DMS114 treated with DMSO at 0.1 percent for 48 hours (cell line): ENCODE measurements at regions not wholly inside any gene's neighbourhood (a gene's known extent, or its start where the extent isn't known, plus 50 kb on each side); places are given as distances from the start of the nearest gene placed in this dataset.

Experiments
- DNase-seq: peaks from one replicate; lab custom pipeline; 2025; ENCODE audit not compliant: unreplicated experiment; lab: John Stamatoyannopoulos, UW

DNA sequence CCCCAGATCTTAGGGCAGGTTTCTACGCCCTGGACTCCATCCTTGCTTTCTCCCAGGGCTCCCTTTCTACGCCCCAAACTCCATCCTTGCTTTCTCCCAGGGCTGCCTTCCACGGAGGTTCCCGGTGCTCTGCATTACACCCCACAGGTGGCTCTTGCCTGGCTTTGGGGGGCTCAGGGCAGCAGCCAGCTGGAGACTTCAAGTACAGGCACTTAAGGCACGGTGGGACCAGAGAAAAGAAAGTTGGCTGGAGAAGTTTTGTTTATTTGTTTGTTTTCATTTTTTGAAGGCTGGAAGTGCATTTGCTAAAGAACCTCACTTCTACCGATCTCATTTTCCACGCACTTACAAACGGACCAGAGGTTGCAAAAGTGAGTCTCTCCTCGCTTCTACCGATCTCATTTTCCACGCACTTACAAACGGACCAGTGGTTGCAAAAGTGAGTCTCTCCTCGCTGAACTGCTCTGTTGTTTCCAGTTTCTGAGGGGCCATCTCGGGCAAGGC lies 103.8 kb upstream of the MED13L start:
- DNase-seq: no peak

DNA sequence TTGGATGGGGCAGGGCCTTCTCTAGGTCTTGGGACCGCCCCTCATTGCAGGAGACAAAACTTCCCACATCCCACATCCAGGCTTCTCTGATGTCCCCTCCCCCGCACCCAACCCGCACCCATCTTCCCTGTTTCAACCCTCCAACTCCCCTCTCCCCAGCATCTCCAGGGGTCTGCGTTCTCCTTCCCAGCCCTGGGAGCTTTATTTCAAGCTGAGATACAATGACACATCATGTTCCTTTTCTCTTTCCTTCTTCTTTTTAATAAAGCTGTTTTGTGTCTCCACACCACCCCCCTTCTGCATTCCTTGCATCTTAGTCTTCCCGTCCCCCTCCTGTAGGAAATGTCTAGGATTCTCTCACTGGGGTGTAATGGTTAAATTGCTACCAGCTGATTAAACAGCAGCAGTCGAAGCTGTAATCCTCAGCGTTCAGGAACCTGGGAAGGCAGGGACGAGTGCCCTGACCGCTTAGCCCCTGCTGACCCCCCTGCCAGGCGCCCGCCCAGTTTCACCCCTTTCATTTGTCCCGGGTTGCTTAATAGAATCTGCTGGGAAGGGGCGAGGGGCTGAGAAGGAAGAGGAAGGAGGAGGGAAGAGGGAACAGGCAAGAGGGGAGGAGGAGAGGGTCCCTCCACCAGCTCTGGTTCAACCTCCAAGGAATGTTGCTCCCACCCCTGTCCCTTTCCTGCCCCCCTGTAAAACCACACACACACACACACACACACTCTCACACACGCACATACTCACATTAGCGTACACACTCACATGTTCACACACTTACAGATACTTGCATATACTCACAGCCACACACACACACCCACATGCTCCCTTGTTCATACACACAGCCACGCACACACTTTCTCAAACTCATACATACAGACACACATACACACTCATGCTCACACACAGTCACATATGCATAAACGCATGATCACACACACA lies 104.5 kb upstream of the MED13L start:
- no peak for DNase-seq

DNA sequence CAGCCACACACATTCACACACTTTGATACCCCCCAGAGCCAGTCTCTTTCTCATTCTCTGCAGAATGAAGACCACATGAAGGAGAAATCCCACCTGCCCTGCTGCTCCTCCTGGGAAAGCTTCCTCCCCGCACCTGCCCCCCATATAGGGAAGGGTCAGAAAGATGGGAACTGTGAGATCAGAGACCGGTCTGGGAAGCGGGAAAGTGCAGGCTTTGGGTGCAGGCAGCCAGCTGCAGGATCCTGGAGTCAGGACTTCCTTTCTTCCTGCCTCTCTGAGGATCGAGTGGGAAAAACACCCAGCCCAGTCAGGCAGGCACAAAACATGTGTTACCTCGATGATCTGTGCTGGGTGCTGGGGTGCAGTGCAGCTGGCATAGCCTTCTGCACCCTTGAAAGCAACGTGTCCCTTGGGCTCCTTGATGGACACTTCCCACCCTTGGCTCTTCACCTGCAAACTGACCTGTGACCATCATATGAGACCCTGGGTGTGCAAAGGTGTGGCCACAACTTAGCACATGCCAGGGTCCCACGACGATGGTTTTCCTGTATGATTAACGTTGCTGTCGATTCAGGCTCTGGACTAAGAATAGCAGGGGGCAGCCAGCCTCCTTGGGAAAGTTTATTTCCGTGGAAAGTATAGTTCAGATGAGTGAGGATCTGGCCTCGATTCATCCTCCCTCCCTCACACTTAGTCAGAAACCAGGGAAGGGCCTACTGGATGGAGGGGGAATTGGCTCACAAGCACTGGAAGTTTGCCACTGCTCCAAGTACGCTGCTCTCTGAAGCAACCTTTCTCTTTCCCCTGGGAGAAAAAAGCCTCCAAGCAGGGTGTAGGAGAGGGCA lies 105.4 kb upstream of the MED13L start:
- no peak for DNase-seq

DNA sequence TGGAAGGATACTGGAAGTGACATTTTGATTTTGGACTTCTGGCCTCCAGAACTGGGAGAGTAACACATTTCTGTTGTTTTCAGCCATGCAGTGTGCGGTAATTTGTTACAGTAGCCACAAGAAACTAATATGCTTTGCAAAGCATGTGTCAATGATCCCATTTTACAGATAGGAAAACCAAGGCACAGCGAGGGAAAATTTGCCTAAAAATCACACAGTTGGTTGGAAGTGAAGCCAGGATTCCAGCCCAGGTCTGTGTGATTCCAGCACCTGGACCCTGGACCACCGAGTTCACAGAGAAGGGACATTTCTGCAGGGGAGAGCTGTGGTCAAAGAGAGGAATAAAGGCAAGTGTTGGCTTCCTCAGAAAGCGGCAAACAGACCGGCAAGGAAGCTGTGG lies 106.7 kb upstream of the MED13L start:
- DNase-seq: no peak

DNA sequence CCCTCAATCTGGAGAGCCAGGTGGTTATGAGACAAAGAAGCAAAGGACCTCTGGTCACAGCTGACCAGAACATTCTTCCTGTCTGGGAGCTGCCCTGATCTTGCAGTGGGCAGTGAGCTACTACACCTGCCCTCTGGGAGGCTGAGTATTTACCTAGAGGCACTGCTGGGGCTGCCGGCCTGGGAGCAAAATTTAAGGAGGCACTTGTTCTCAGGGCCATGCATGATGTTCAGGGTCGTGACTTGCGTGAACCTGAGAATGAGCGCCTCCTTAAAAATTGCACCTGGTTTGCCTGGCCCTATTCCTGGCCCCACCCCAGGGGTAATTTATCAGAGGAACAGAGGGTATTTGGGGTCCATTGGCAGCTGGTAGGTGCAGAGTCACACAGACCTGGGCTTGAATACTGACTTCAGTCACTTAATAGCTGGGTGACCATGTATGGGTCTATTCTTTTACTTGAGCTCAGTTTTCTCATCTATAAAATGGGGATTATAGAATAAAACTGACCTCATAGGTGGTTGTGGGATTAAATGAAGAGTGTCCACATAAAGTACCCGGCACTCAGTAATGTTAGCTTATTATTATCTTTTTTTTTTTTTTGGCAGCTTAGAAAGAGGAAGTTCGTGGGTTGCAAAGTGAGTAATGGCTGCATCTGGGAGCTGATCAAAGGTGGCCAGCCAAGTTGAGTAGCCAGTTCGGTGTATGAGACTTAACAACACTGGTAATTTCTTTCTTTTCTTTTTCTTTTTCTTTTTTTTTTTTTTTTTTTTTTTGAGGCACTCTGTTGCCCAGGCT lies 107.4 kb upstream of the MED13L start:
- DNase-seq: no peak

DNA sequence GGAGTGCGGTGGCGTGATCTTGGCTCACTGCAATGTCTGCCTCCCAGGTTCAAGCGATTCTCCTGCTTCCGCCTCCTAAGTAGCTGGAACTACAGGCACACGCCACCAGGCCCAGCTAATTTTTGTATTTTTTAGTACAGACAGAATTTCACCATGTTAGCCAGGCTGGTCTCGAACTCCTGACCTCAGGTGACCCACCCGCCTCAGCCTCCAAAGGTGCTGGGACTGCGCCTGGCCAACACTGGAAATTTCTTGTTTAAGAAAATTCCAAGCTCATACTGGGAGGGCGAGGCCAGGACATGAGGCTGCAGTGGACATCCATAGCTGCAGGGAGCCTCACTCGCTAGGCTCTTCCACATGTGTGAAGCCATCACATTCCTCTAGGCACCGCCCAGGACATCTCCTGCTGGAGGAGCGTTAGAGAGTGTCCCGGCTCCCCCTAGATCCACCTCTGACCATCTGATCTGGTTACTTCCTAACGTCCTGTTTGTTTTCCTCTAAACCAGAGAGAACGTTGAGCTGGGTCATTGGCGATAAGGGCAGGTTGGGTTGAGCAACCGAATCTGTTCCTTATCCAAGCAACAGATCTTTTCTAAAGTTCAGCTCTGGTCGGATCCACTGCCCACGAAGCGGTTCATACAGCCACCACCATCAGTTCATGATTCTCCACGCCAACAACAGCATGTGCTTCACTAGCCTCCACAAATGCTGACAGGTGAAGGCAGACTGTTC lies 108.2 kb upstream of the MED13L start:
- no peak for DNase-seq

DNA sequence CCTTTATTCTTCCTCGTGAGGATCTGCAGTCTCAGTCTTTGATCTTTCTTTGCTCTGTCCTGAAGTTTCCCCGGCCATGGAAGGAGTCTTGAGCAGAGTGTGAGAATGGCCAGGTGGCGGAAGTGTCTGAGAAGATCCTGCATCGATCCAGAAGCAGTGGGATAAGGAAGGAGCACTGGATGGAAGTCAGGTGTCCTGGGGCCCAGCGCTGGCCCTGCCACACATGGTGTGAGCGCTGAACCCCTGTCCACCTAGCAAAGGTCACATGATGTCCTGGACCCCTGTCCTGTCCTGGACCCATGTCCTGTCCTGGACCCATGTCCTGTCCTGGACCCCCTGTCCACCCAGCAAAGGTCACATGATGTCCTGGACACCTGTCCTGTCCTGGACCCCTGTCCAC lies 111.8 kb upstream of the MED13L start:
- no peak for DNase-seq

DNA sequence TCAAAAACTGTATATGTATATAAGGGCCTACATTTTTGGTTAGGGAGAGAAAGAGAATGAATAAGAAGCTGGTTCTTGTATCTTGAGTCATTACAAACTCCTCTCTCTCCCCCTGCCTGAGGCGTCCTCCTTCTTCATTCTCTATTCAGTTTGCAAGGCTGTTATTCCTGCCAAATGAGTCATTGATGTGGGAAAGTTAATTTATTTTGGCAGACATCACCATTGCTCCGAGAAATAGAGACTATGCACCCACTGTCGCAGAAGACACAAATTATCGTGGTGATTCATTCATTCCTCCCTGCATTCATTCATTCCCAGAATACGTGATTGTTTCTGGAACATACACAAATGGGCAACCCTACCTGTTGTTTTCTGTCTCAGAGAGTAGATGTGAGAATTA lies 112.5 kb upstream of the MED13L start:
- DNase-seq: no peak

DNA sequence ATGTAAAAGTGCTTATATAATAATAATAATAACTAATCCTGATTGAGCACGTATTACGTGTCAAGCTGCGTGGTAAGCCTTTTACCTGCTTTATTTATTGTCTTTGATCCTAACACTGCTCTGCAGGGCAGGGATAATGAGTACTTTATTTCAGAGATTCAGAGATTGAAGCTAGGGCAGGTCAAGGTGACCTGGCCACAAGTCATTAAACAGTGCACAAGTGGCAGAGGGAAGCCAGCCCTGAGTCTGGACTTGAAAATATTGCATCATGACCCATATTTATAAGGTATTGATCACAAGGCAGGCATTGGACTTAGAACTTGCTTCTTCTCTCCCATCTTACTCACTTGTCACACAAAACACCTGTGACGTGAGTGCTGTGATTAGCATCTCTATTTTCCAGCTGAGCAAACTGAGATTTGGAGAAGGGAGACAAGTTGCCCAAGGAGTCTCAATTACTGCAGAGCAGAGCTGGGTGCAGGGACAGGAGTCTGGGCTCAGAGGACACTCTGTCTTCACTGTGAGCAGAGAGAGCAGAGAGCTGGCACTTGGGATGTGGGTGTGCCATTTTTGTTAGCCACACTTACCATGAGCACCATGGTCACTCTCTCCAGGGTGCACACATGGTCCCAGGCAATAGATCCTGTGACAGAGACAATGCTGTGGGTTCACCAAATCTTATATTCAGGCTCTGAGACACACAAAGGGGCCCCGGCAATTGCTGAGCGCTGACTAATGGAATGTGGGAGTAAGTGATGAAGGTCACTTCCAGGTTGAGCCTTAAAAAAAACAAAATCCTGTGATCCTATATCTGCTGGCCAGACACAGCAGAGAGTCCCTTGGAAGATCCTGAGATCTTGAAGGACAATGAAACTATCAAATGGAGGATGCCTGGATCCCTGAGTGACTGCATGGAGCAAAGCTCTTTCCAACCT lies 113.2 kb upstream of the MED13L start:
- no peak for DNase-seq

DNA sequence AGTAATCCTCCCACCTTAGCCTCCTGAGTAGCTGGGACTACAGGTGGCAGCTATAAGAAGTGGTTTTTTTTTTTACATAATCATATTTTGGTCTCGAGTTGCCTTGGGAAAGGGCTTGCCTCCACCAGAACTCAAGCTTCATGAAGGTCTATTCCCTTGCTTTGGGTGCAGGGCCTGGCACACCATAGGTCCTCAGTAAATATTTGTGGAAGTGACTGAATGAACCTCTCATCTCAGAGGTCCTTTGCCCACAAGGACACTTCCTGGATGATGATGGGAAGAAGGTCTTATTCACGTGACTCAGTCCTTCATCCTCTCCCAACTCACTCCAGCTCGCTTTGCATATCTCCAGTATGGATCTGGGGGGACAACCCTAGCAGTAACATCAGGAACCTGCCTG lies 114.0 kb upstream of the MED13L start:
- DNase-seq: no peak

DNA sequence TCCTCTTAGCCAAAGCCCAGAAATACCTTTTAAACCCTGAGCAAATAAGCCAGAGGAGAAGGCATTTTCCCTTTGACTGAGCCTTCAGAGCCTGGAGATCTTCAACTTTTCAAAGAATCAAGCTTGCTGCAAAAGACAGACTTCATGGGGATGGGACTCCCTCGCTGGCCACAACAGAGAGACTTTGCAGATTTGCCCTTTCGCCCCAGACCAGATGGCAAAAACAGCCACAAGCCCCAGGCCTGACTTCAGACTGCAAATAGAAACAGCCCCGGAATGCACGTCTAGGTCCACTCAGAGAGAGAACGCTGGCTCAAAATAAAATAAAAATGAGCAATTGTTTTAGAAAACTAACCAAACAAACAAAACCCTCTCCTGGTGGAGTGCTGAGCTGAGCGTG lies 114.6 kb upstream of the MED13L start:
- no peak for DNase-seq

DNA sequence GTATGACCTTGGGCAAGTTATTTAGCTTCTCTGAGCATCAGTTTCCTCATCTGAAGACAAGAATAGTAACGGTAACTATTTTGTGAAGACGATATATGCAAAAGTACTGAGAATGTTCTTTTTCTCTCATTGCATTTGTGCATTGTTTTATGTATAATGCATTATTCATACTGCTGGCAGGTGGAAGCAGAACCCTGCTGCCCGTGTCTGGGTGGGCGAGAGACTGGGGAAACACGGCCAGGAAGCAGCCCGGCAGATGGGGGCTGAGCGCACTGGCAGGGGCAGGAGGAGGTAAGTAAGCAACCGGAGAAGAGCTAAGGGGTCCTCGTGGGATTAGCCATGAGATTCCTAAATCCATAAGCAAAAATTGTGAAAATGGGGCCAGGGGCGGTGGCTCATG lies 115.8 kb upstream of the MED13L start:
- DNase-seq: no peak

DNA sequence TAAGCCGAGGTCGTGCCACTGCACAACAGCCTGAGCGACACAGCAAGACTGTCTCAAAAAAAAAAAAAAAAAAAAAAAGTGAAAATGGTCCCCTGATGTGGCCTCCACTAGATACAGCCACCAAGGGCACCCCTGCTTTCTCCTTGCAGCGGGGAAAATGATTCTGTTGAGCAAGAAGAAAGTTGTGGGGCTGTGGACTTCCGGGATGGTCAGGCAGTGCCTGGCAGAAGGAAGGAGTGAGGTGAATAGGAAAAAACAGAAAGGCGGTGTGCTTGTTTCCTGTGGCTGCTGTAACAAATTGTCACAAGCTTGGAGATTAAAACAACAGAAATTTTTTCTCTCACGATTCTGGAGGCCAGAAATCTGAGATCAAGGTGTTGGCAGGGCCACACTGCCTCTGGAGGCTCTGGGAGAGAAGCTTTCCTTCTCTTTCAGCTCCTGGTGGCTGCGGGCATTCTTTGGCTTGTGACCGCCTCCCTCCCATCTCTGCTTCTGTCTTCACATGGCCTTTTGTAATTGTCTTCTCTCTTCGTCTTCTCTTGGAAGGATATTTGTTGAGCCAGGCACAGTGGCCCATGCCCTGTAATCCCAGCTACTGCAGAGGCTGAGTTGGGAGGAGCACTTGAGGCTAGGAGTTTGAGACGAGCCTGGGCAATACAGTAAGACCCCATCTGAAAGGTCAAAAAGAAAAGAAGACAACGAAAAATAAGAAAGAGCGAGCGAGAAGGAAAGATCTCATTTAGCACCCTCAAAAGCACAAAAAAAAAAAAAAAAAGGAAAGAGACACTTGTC lies 116.6 kb upstream of the MED13L start:
- DNase-seq: no peak

DNA sequence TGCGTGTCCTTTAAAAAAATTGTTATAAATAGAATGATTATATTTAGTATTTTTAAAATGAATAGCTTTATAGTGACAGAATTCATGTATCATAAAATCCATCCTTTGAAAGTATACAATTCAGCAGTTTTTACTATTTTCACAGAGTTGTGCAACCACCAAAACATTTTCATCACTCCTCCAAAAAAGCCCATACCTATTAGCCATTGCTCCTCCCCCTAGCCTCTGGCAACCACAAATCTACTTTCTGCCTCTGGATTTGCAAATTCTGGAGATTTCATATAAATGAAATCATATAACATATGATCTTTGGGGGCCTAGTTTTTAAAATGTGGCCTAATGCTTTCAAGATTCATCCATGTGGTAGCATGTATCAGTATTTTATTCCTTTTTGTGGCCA lies 117.9 kb upstream of the MED13L start:
- DNase-seq: no peak

DNA sequence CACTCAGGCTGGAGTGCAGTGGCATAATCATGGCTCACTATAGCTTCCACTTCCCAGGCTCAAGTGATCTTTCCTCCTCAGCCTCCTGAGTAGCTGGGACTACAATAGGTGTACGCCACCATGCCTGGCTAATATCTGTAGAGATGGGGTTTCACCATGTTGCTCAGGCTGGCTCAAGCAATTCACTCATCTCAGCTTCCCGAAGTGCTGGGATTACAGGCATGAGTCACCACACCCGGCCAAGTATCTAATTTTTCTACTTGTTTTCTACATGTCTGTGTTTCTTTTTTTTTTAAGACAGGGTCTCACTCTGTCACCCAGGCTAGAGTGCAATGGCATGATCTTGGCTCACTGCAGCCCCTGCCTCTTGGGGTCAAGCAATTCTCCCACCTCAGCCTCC lies 119.7 kb upstream of the MED13L start:
- no peak for DNase-seq

DNA sequence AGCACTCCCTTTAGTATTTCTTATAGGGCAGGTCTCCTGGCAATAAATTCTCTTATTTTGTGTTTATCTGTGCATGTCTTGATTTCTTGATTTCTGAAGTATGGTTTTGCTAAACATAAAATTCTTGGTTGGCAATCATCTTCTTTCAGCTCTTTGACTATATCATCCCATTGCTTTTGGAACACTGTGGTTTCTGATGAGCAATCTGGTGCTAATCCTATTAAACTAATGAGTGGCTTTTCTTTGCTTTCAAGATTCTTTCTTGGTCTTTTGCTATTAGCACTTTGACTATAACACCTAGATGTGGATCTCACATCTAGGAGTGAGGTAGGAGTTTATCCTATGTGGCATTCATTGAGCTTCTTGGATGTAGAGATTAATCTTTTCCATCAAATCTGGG lies 120.7 kb upstream of the MED13L start:
- no peak for DNase-seq

DNA sequence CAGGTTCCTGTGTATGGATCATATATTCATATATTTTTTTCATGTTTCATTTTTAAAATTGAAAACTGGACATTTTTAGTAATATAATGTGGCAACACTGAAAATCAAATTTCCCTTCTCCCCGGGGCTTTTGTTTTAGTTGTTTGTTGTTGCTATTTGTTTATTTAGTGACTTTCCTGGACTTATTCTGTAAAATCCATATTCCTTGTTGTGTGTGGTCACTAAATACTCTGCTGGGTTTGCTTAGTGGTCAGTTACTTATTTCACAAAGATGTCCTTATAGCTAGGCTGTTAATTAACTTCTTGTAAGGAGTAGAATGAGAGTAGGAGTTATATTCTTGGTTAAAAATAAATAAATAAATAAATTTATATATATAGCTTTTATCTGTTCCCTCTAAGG lies 121.6 kb upstream of the MED13L start:
- no peak for DNase-seq

DNA sequence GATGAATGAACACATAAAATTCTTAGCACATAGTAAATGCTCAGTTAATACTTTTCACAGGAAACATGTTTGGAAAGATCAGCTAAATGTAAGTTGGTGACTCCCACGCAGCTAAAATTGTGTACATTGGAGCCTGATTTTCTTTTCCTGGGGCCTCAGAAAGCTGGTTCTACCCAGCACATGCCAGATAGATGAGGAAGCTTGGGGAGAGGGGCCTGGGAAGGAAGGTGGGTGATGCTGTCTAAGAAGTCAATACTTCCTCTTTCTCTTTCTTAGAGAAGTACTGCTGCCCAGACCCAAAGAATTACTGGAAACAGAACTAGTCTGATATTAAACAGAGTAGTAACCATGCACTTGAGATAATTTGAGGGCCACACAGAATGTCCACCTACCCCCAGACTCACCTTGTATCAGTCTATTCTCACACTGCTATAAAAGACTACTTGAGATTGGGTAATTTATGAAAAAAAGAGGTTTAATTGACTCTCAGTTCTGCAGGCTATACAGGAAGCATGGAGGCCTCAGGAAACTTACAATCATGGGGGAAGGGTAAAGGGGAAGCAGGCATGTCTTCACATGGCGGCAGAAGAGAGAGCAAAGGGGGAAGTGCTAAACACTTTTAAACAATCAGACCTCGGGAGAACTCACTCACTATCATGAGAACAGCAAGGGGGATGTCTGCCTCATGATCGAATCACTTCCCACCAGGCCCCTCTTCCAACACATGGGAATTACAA lies 123.3 kb upstream of the MED13L start:
- no peak for DNase-seq
